GM12891 (cell line): ENCODE measurements at regions not wholly inside any gene's neighbourhood (a gene's known extent, or its start where the extent isn't known, plus 50 kb on each side); places are given as distances from the start of the nearest gene placed in this dataset.

ENCODE experiments used
- PAX5 ChIP-seq: IDR thresholded peaks from 2 replicates; pipeline ENCODE4 v1.6.1; 2011; ENCODE audit warnings: low read length, moderate library complexity, mild to moderate bottlenecking; ENCODE audit not compliant: insufficient read depth, severe bottlenecking
- POLR2A ChIP-seq: IDR thresholded peaks from 2 replicates; pipeline ENCODE4 v1.6.1; 2011; ENCODE audit warnings: low read depth, low read length, control low read depth
- POLR2AphosphoS5 ChIP-seq: IDR thresholded peaks from 2 replicates; pipeline ENCODE4 v1.6.1; 2011; ENCODE audit warnings: low read depth, low read length, control low read depth
- POU2F2 ChIP-seq: IDR thresholded peaks from 2 replicates; pipeline ENCODE4 v1.6.1; 2011; ENCODE audit warnings: low read depth, mild to moderate bottlenecking, control low read depth, low read length, moderate library complexity
- SPI1 ChIP-seq: IDR thresholded peaks from 2 replicates; pipeline ENCODE4 v1.6.1; 2011; ENCODE audit warnings: low read depth, low read length, control low read depth
- TAF1 ChIP-seq: IDR thresholded peaks from 2 replicates; pipeline ENCODE4 v1.6.1; 2011; ENCODE audit warnings: low read depth, low read length, control low read depth

GRCh38 chr3:109685084-109686079 lies 348.0 kb upstream of the DPPA4 start:
- TF ChIP-seq POLR2A, result no peak
- no peak for TF ChIP-seq POLR2AphosphoS5
- no peak for TF ChIP-seq SPI1
- TF ChIP-seq TAF1, result no peak
- no peak for TF ChIP-seq PAX5
- TF ChIP-seq POU2F2, result no peak
